Skeletal muscle cell (primary cell): ENCODE measurements at regions not wholly inside any gene's neighbourhood (a gene's known extent, or its start where the extent isn't known, plus 50 kb on each side); places are given as distances from the start of the nearest gene placed in this dataset.
"Not testable (repeated sequence)": the region's sequence is repeated elsewhere in the genome, so short reads cannot be mapped to it uniquely, and the experiment has no call there.

Source experiments
- DNase-seq: peaks from one replicate; pipeline ENCODE4 v3.0.0-alpha.2; 2010; ENCODE audit warnings: low read depth
- H3K4me3 ChIP-seq: 2 replicates; pipeline ENCODE4 v1.5.1; 2011; ENCODE audit warnings: low read depth, mild to moderate bottlenecking, control low read depth, low read length, moderate library complexity

GRCh38 chr12:31214626-31215517, 111.1 kb downstream of the SINHCAF start:
- no peak for DNase-seq
- H3K4me3 ChIP-seq, result no peak overlapping the region

- DNase-seq, result no peak
- no peak overlapping the region for H3K4me3 ChIP-seq
Measured at GRCh38 chr12:31215518-31216232, 110.3 kb downstream of the SINHCAF start.

- DNase-seq, result no peak
- no peak overlapping the region for H3K4me3 ChIP-seq
Measured at GRCh38 chr12:31216479-31216878, 109.5 kb downstream of the SINHCAF start.

GRCh38 chr12:31217356-31218130, 108.4 kb downstream of the SINHCAF start:
- no peak overlapping the region for H3K4me3 ChIP-seq
- DNase-seq, result no peak

GRCh38 chr12:31218203-31219025, 107.5 kb downstream of the SINHCAF start:
- H3K4me3 ChIP-seq, result no peak overlapping the region
- no peak for DNase-seq

- H3K4me3 ChIP-seq, result no peak overlapping the region
- DNase-seq, result no peak
Measured at GRCh38 chr12:31219521-31219920, 106.4 kb downstream of the SINHCAF start.

GRCh38 chr12:31220061-31220460, 105.9 kb downstream of the SINHCAF start:
- H3K4me3 ChIP-seq, result no peak overlapping the region
- DNase-seq, result no peak

- no peak for DNase-seq
- H3K4me3 ChIP-seq, result no peak overlapping the region
Measured at GRCh38 chr12:31220633-31221550, 105.1 kb downstream of the SINHCAF start.

GRCh38 chr12:31221551-31221945, 104.4 kb downstream of the SINHCAF start:
- no peak overlapping the region for H3K4me3 ChIP-seq
- no peak for DNase-seq

GRCh38 chr12:31222620-31223222, 103.2 kb downstream of the SINHCAF start:
- DNase-seq, result no peak
- H3K4me3 ChIP-seq, result no peak overlapping the region

- H3K4me3 ChIP-seq, DNase-seq: not testable (repeated sequence)
Measured at GRCh38 chr12:31223640-31224039, 102.3 kb downstream of the SINHCAF start.

- no peak for DNase-seq
- no peak overlapping the region for H3K4me3 ChIP-seq
Measured at GRCh38 chr12:31224768-31225448, 101.0 kb downstream of the SINHCAF start.

- DNase-seq, result no peak
Measured at GRCh38 chr12:31225656-31226535, 100.1 kb downstream of the SINHCAF start.

GRCh38 chr12:31226639-31227038, 99.3 kb downstream of the SINHCAF start:
- H3K4me3 ChIP-seq, result no peak overlapping the region
- DNase-seq, result no peak

More at GRCh38 chr12:31225656-31226535, 100.1 kb downstream of the SINHCAF start:
- H3K4me3 ChIP-seq, result no peak overlapping the region

- no peak for DNase-seq
- no peak overlapping the region for H3K4me3 ChIP-seq
Measured at GRCh38 chr12:31227401-31227981, 98.5 kb downstream of the SINHCAF start.
